Chondrocyte (in vitro differentiated cells): ENCODE measurements at regions not wholly inside any gene's neighbourhood (a gene's known extent, or its start where the extent isn't known, plus 50 kb on each side); places are given as distances from the start of the nearest gene placed in this dataset.
A peak's percentile ranks its signal among the peaks of the same experiment; 100 is the strongest.

Source experiments
- DNase-seq: peaks from one replicate; pipeline ENCODE4 v3.0.0; 2021; ENCODE audit warnings: mixed read lengths, low spot score
- H3K27ac Mint-ChIP-seq: one replicate; pipeline ENCODE4 v1.8.0; 2021; ENCODE audit warnings: mild to moderate bottlenecking, moderate library complexity, mixed read lengths; ENCODE audit not compliant: unreplicated experiment
- H3K27me3 Mint-ChIP-seq: 2 replicates; pipeline ENCODE4 v1.8.0; 2021; ENCODE audit warnings: low read depth, mixed read lengths
- H3K36me3 Mint-ChIP-seq: 2 replicates; pipeline ENCODE4 v1.8.0; 2021; ENCODE audit warnings: low read depth, mixed read lengths
- H3K4me1 Mint-ChIP-seq: 2 replicates; pipeline ENCODE4 v1.8.0; 2021; ENCODE audit warnings: low read depth, mild to moderate bottlenecking, mixed read lengths
- H3K4me3 Mint-ChIP-seq: one replicate; pipeline ENCODE4 v1.8.0; 2021; ENCODE audit warnings: mild to moderate bottlenecking, moderate library complexity, mixed read lengths; ENCODE audit not compliant: unreplicated experiment
- H3K9me3 Mint-ChIP-seq: 2 replicates; pipeline ENCODE4 v1.8.0; 2021; ENCODE audit warnings: low read depth, mixed read lengths
- TF ChIP-seq, protein P1 (sequence below): fragments of 200-600 bp; sonication (generic); IDR thresholded peaks from 2 replicates; pipeline ENCODE4 v1.5.0; 2021; ENCODE audit warnings: antibody characterized with exemption, mild to moderate bottlenecking, moderate library complexity

- no peaks in the 10 kb centered on the region for H3K27me3 Mint-ChIP-seq
- no peak for DNase-seq
- peaks cover 6% of the 10 kb centered on the region for H3K9me3 Mint-ChIP-seq
- TF ChIP-seq, protein P1, sequence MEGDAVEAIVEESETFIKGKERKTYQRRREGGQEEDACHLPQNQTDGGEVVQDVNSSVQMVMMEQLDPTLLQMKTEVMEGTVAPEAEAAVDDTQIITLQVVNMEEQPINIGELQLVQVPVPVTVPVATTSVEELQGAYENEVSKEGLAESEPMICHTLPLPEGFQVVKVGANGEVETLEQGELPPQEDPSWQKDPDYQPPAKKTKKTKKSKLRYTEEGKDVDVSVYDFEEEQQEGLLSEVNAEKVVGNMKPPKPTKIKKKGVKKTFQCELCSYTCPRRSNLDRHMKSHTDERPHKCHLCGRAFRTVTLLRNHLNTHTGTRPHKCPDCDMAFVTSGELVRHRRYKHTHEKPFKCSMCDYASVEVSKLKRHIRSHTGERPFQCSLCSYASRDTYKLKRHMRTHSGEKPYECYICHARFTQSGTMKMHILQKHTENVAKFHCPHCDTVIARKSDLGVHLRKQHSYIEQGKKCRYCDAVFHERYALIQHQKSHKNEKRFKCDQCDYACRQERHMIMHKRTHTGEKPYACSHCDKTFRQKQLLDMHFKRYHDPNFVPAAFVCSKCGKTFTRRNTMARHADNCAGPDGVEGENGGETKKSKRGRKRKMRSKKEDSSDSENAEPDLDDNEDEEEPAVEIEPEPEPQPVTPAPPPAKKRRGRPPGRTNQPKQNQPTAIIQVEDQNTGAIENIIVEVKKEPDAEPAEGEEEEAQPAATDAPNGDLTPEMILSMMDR, result no peak
- H3K4me3 Mint-ChIP-seq, result no peak overlapping the region
- no peak overlapping the region for H3K27ac Mint-ChIP-seq
- H3K36me3 Mint-ChIP-seq, result no peaks in the 10 kb centered on the region
- H3K4me1 Mint-ChIP-seq, result peaks cover 8% of the 10 kb centered on the region
Measured at GRCh38 chr4:28555866-28556265, 1695.2 kb downstream of the STIM2 start.

- no peaks in the 10 kb centered on the region for H3K36me3 Mint-ChIP-seq
- H3K4me3 Mint-ChIP-seq, result no peak overlapping the region
- H3K27ac Mint-ChIP-seq, result no peak overlapping the region
- no peak for DNase-seq
- peaks cover 8% of the 10 kb centered on the region for H3K4me1 Mint-ChIP-seq
- TF ChIP-seq, protein P1, result no peak
- H3K9me3 Mint-ChIP-seq, result peaks cover 6% of the 10 kb centered on the region
- H3K27me3 Mint-ChIP-seq, result no peaks in the 10 kb centered on the region
Measured at GRCh38 chr4:28557755-28558154, 1697.1 kb downstream of the STIM2 start.

DNA sequence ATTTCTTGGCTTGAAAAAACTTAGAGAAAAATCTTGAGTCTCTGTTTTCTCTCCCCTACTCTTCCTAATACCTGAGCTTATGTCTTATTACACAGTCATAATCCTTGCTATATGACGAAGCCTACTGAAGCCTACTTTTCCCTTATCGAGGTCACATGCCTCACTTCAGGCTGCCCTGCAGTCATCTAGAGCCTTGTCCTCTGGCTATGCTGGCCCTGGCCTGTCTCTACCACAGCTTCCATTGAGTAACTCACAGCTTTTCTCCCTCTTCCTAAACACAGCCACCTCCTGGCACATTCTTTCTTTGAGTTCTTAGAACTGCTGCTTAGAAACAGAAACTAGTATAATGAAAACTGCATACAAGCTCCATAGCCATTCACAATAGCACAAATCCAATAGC, 1698.3 kb downstream of the STIM2 start:
- Mint-ChIP-seq H3K36me3 (no peaks in the 10 kb centered on the region), H3K4me1 (peaks cover 8% of the 10 kb centered on the region), H3K27me3 (no peaks in the 10 kb centered on the region), H3K4me3 (no peak overlapping the region), H3K27ac (no peak overlapping the region), H3K9me3 (peaks cover 3% of the 10 kb centered on the region)
- no peak for DNase-seq
- TF ChIP-seq, protein P1, result no peak

DNA sequence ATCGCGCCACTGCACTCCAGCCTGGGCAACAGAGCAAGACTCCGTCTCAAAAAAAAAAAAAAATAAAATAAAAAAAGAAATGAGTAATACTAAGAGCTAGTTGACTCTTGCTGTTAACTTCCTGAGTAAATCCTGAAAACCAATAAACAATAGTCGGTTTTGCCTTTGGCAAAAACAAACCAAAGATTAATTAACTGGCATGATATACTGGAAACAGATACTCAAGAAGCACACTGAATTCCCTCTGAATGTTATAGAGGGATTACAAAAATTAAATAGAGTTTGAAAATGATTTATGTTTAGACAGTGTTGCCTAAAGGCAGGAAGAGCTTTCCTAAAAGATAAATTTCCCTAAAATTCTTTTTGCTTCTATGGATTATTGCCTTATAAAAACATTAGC, 1702.3 kb downstream of the STIM2 start:
- Mint-ChIP-seq H3K27me3 (no peaks in the 10 kb centered on the region), H3K4me3 (no peak overlapping the region), H3K9me3 (peaks cover 7% of the 10 kb centered on the region), H3K4me1 (peaks cover 7% of the 10 kb centered on the region), H3K36me3 (no peaks in the 10 kb centered on the region), H3K27ac (no peak overlapping the region)
- no peak for DNase-seq
- TF ChIP-seq, protein P1, result no peak

DNA sequence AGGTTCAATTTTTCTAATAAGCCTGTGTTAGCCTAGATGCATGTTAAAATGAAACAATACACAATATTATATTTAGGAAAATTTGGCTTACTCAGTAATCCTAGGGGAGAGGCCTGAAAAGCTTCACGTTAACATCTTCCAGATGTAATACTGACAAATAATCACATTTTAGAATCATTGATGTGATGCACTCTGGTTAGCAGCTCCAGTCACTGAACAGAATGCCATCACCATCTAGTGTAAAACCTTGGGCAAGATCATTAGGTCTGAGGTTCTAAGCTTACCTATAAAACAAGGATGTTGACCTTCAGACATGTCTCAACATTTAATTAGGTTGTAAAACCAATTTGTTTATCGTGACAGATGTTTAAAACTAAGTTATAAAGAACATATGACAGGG, 1704.8 kb downstream of the STIM2 start:
- TF ChIP-seq, protein P1, result peak; percentile 54
- Mint-ChIP-seq H3K4me1 (peaks cover 7% of the 10 kb centered on the region), H3K9me3 (peaks cover 7% of the 10 kb centered on the region), H3K27ac (no peak overlapping the region), H3K36me3 (no peaks in the 10 kb centered on the region), H3K27me3 (no peaks in the 10 kb centered on the region), H3K4me3 (no peak overlapping the region)
- no peak for DNase-seq
